Astrocyte (in vitro differentiated cells and primary cell): ENCODE measurements at regions not wholly inside any gene's neighbourhood (a gene's known extent, or its start where the extent isn't known, plus 50 kb on each side); places are given as distances from the start of the nearest gene placed in this dataset.

ENCODE experiments used
- DNase-seq: peaks from one replicate; pipeline ENCODE4 v3.0.0-alpha.2; 2010; ENCODE audit warnings: low read depth
- FAIRE-seq: peaks from 2 replicates; lab custom pipeline; 2011; peaks lifted over from hg19 to GRCh38; lab: Jason Lieb, UNC
- H2AFZ ChIP-seq: 2 replicates; pipeline ENCODE4 v1.6.0; 2012; ENCODE audit warnings: low read depth, low read length, inconsistent platforms
- H3K27ac ChIP-seq: 2 replicates; pipeline ENCODE4 v1.5.1; 2011; ENCODE audit warnings: low read depth, low read length, inconsistent platforms
- H3K27me3 ChIP-seq: 2 replicates; pipeline ENCODE4 v1.6.0; 2011; ENCODE audit warnings: low read length, inconsistent platforms; ENCODE audit not compliant: insufficient read depth
- H3K36me3 ChIP-seq: 2 replicates; pipeline ENCODE4 v1.5.1; 2011; ENCODE audit warnings: low read length, inconsistent platforms; ENCODE audit not compliant: insufficient read depth
- H3K4me1 ChIP-seq: 2 replicates; pipeline ENCODE4 v1.5.1; 2011; ENCODE audit warnings: low read length, inconsistent platforms; ENCODE audit not compliant: insufficient read depth
- H3K4me2 ChIP-seq: 2 replicates; pipeline ENCODE4 v1.6.0; 2012; ENCODE audit warnings: low read length, inconsistent platforms
- H3K4me3 ChIP-seq: 2 replicates; pipeline ENCODE4 v1.5.1; 2011; ENCODE audit warnings: low read depth, mild to moderate bottlenecking, low read length, inconsistent platforms; ENCODE audit not compliant: insufficient read depth
- H3K79me2 ChIP-seq: 2 replicates; pipeline ENCODE4 v1.6.0; 2012; ENCODE audit warnings: mild to moderate bottlenecking, low read length, inconsistent platforms; ENCODE audit not compliant: insufficient read depth
- H3K9ac ChIP-seq: 2 replicates; pipeline ENCODE4 v1.6.0; 2012; ENCODE audit warnings: mild to moderate bottlenecking, low read length, inconsistent platforms
- H3K9me3 ChIP-seq: 2 replicates; pipeline ENCODE4 v1.5.1; 2012; ENCODE audit warnings: low read depth, mild to moderate bottlenecking, low read length, inconsistent platforms; ENCODE audit not compliant: insufficient read depth
- H4K20me1 ChIP-seq: 2 replicates; pipeline ENCODE4 v1.6.0; 2012; ENCODE audit warnings: low read length, inconsistent platforms; ENCODE audit not compliant: insufficient read depth
- H3K27ac Mint-ChIP-seq: one replicate; pipeline ENCODE4 v1.8.0; 2021; ENCODE audit warnings: mild to moderate bottlenecking, mixed read lengths; ENCODE audit not compliant: unreplicated experiment
- H3K27me3 Mint-ChIP-seq: one replicate; pipeline ENCODE4 v1.8.0; 2021; ENCODE audit warnings: low read depth, mixed read lengths; ENCODE audit not compliant: unreplicated experiment
- H3K36me3 Mint-ChIP-seq: one replicate; pipeline ENCODE4 v1.8.0; 2021; ENCODE audit warnings: low read depth, mixed read lengths; ENCODE audit not compliant: unreplicated experiment
- H3K4me1 Mint-ChIP-seq: one replicate; pipeline ENCODE4 v1.8.0; 2021; ENCODE audit warnings: low read depth, mixed read lengths; ENCODE audit not compliant: unreplicated experiment
- H3K4me3 Mint-ChIP-seq: one replicate; pipeline ENCODE4 v1.8.0; 2021; ENCODE audit warnings: mild to moderate bottlenecking, moderate library complexity, mixed read lengths; ENCODE audit not compliant: unreplicated experiment
- H3K9me3 Mint-ChIP-seq: one replicate; pipeline ENCODE4 v1.8.0; 2021; ENCODE audit warnings: mild to moderate bottlenecking, mixed read lengths; ENCODE audit not compliant: unreplicated experiment
- EZH2 ChIP-seq: IDR thresholded peaks from 2 replicates; pipeline ENCODE4 v1.6.1; 2012; ENCODE audit warnings: mild to moderate bottlenecking, low read length, inconsistent platforms; ENCODE audit not compliant: insufficient read depth
- TF ChIP-seq, protein P1 (sequence below): IDR thresholded peaks from 2 replicates; pipeline ENCODE4 v1.5.1; 2011; ENCODE audit warnings: low read depth, mild to moderate bottlenecking, inconsistent platforms, low read length, moderate library complexity; ENCODE audit not compliant: insufficient read depth

DNA sequence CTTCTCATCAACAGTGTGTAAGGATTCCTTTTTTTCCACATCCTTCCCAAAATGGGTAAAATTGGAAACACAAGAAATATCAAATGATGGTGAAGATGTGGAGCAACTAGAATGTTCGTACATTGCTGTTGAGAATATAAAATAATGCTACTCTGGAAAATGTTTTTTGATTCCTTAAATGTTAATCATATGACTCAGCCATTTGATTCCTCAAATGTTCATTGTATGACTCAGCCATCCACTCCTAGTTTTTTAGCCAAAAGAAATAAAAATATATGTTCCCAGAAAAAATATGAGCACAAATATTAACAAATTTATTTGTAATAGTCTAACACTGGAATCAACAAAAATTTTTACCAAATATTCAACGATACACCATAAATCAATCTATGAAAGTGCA lies 1108.6 kb downstream of the LRFN5 start:
- Mint-ChIP-seq H3K36me3 (no peaks in the 10 kb centered on the region), H3K27me3 (no peaks in the 10 kb centered on the region), H3K4me1 (peaks cover 8% of the 10 kb centered on the region), H3K27ac (peak overlapping the region; percentile 8), H3K9me3 (no peaks in the 10 kb centered on the region), H3K4me3 (no peak overlapping the region)
- no peaks in the 10 kb centered on the region for H3K4me1 ChIP-seq
- no peaks in the 10 kb centered on the region for H3K79me2 ChIP-seq
- DNase-seq: peak; percentile 1
- H3K4me3 ChIP-seq: no peak overlapping the region
- H3K9me3 ChIP-seq: no peaks in the 10 kb centered on the region
- H3K27ac ChIP-seq: no peak overlapping the region
- no peak overlapping the region for H3K9ac ChIP-seq
- FAIRE-seq: no peak
- no peak overlapping the region for H3K4me2 ChIP-seq
- H4K20me1 ChIP-seq: no peaks in the 10 kb centered on the region
- no peaks in the 10 kb centered on the region for H3K27me3 ChIP-seq
- no peak overlapping the region for H2AFZ ChIP-seq
- no peaks in the 10 kb centered on the region for H3K36me3 ChIP-seq
- TF ChIP-seq, protein P1, sequence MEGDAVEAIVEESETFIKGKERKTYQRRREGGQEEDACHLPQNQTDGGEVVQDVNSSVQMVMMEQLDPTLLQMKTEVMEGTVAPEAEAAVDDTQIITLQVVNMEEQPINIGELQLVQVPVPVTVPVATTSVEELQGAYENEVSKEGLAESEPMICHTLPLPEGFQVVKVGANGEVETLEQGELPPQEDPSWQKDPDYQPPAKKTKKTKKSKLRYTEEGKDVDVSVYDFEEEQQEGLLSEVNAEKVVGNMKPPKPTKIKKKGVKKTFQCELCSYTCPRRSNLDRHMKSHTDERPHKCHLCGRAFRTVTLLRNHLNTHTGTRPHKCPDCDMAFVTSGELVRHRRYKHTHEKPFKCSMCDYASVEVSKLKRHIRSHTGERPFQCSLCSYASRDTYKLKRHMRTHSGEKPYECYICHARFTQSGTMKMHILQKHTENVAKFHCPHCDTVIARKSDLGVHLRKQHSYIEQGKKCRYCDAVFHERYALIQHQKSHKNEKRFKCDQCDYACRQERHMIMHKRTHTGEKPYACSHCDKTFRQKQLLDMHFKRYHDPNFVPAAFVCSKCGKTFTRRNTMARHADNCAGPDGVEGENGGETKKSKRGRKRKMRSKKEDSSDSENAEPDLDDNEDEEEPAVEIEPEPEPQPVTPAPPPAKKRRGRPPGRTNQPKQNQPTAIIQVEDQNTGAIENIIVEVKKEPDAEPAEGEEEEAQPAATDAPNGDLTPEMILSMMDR: no peak
- no peak for TF ChIP-seq EZH2

DNA sequence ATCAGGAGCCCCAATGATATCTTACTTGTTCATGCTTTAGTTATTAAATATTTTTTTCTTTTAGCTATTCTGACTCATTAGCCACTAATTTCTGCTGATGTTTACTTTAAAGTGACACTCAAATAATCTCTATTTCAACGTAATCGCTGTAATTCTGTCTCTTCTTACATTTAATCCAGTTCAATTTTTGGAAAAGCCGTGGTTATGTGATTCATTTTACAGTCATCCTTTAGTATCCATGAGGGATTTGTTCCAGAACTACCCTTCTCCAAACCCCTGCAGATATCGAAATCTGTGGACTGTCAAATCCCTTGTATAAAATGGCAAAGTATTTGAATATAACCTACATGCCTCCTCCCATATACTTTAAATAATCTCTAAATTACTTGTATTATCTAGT lies 1103.4 kb downstream of the LRFN5 start:
- Mint-ChIP-seq H3K36me3 (no peaks in the 10 kb centered on the region), H3K4me3 (no peak overlapping the region), H3K27ac (no peak overlapping the region), H3K27me3 (no peaks in the 10 kb centered on the region), H3K9me3 (no peaks in the 10 kb centered on the region), H3K4me1 (peaks cover 4% of the 10 kb centered on the region)
- Histone ChIP-seq H2AFZ (no peak overlapping the region), H3K9me3 (no peaks in the 10 kb centered on the region), H3K4me1 (no peaks in the 10 kb centered on the region), H3K9ac (no peak overlapping the region), H3K27me3 (no peaks in the 10 kb centered on the region), H3K4me3 (no peak overlapping the region), H3K4me2 (no peak overlapping the region), H3K79me2 (no peaks in the 10 kb centered on the region), H3K36me3 (no peaks in the 10 kb centered on the region), H4K20me1 (no peaks in the 10 kb centered on the region), H3K27ac (no peak overlapping the region)
- FAIRE-seq (no peak), DNase-seq (no peak)
- TF ChIP-seq, protein P1: no peak
- no peak for TF ChIP-seq EZH2

DNA sequence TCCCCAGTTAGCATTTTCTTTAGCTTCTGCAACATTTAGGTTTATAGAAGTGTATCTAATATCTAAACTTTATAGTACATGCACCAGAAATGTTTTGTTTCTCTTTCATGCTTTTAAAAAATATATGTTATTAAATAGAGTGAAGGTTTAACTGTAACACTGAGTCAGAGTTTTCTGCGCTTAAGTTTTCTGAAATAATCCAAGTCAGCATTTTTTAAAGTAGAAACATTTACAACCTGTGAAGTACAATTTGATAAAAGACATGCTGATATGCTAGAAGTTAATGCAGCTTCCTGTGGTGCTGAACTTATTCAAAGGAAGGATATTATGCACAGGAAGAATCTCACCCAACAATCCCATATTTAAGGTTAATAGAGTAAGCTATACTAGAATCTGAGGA lies 1096.8 kb downstream of the LRFN5 start:
- H3K27me3 ChIP-seq: no peaks in the 10 kb centered on the region
- no peak overlapping the region for H3K4me2 ChIP-seq
- no peaks in the 10 kb centered on the region for H3K36me3 Mint-ChIP-seq
- no peak overlapping the region for H3K27ac ChIP-seq
- H3K4me3 ChIP-seq: no peak overlapping the region
- H2AFZ ChIP-seq: no peak overlapping the region
- no peak for DNase-seq
- no peak for TF ChIP-seq EZH2
- TF ChIP-seq, protein P1: no peak
- H3K9me3 ChIP-seq: no peaks in the 10 kb centered on the region
- H3K9ac ChIP-seq: no peak overlapping the region
- H3K4me1 ChIP-seq: no peaks in the 10 kb centered on the region
- no peaks in the 10 kb centered on the region for H3K27me3 Mint-ChIP-seq
- H3K36me3 ChIP-seq: no peaks in the 10 kb centered on the region
- H3K79me2 ChIP-seq: no peaks in the 10 kb centered on the region
- H3K4me3 Mint-ChIP-seq: no peak overlapping the region
- H3K27ac Mint-ChIP-seq: no peak overlapping the region
- no peaks in the 10 kb centered on the region for H3K9me3 Mint-ChIP-seq
- H3K4me1 Mint-ChIP-seq: no peaks in the 10 kb centered on the region
- H4K20me1 ChIP-seq: no peaks in the 10 kb centered on the region
- FAIRE-seq: no peak
